Calu3 (cell line): ENCODE measurements at regions not wholly inside any gene's neighbourhood (a gene's known extent, or its start where the extent isn't known, plus 50 kb on each side); places are given as distances from the start of the nearest gene placed in this dataset.
"Not testable (repeated sequence)": the region's sequence is repeated elsewhere in the genome, so short reads cannot be mapped to it uniquely, and the experiment has no call there.

Experiments
- BruUV-seq: library from RNA; stranded (reverse); fragments of 400-500 nt; replicated peaks from 2 replicates; lab custom pipeline; 2021; lab: Mats Ljungman, UMichigan
- CTCF ChIA-PET: fragments of 300-600 bp; sonication (Branson Sonifier 250); formaldehyde crosslinking; loops from one replicate; lab custom pipeline; 2022; ENCODE audit warnings: antibody characterized with exemption; lab: Charles Lee
- DNase-seq: peaks from one replicate; pipeline ENCODE4 v3.0.0; 2022
- H3K27ac Mint-ChIP-seq: one replicate; pipeline ENCODE4 v1.8.0; 2022; ENCODE audit warnings: mixed read lengths; ENCODE audit not compliant: unreplicated experiment
- H3K27me3 Mint-ChIP-seq: one replicate; pipeline ENCODE4 v1.8.0; 2022; ENCODE audit warnings: mixed read lengths; ENCODE audit not compliant: unreplicated experiment
- H3K36me3 Mint-ChIP-seq: one replicate; pipeline ENCODE4 v1.8.0; 2022; ENCODE audit warnings: mild to moderate bottlenecking, moderate library complexity, mixed read lengths; ENCODE audit not compliant: insufficient read depth, unreplicated experiment
- H3K4me1 Mint-ChIP-seq: one replicate; pipeline ENCODE4 v1.8.0; 2022; ENCODE audit warnings: mild to moderate bottlenecking, low read depth, mixed read lengths; ENCODE audit not compliant: unreplicated experiment
- H3K4me3 Mint-ChIP-seq: one replicate; pipeline ENCODE4 v1.8.0; 2022; ENCODE audit warnings: mild to moderate bottlenecking, low read depth, moderate library complexity, mixed read lengths; ENCODE audit not compliant: unreplicated experiment
- H3K9me3 Mint-ChIP-seq: one replicate; pipeline ENCODE4 v1.8.0; 2022; ENCODE audit warnings: low read depth, mixed read lengths; ENCODE audit not compliant: unreplicated experiment
- CTCF ChIP-seq: fragments of 200-600 bp; IDR thresholded peaks from one replicate; pipeline ENCODE4 v1.8.0; 2022; ENCODE audit warnings: antibody characterized with exemption; ENCODE audit not compliant: unreplicated experiment
- intact Hi-C: fragments of 100-400 bp; cut with micrococcal nuclease; formaldehyde crosslinking; loops from one replicate; pipeline ENCODE4 v1.10.0; 2022; ENCODE audit not compliant: unreplicated experiment

- Mint-ChIP-seq H3K27ac (no peak overlapping the region), H3K4me3 (no peak overlapping the region), H3K9me3 (peaks cover 3% of the 10 kb centered on the region), H3K36me3 (no peaks in the 10 kb centered on the region), H3K4me1 (no peaks in the 10 kb centered on the region), H3K27me3 (no peaks in the 10 kb centered on the region)
- DNase-seq: no peak
- TF ChIP-seq CTCF: no peak
- intact Hi-C loops: no loop called here
- no TSS peak for BruUV-seq
- CTCF ChIA-PET: no interaction called here
Measured at GRCh38 chr12:68439368-68440045, 107.3 kb upstream of the MDM1 start.

- Mint-ChIP-seq H3K4me1 (no peaks in the 10 kb centered on the region), H3K4me3 (no peak overlapping the region), H3K27ac (no peak overlapping the region), H3K36me3 (no peaks in the 10 kb centered on the region), H3K9me3 (peaks cover 3% of the 10 kb centered on the region), H3K27me3 (no peaks in the 10 kb centered on the region)
- no TSS peak for BruUV-seq
- DNase-seq: no peak
- TF ChIP-seq CTCF: no peak
- intact Hi-C loops: no loop called here
- CTCF ChIA-PET: no interaction called here
Measured at GRCh38 chr12:68440068-68440581, 108.0 kb upstream of the MDM1 start.

GRCh38 chr12:68441167-68441566 is 109.0 kb upstream of the MDM1 start:
- no peak for DNase-seq
- H3K9me3 Mint-ChIP-seq: peaks cover 1% of the 10 kb centered on the region
- H3K4me1 Mint-ChIP-seq: no peaks in the 10 kb centered on the region
- H3K36me3 Mint-ChIP-seq: no peaks in the 10 kb centered on the region
- H3K27ac Mint-ChIP-seq: no peak overlapping the region
- no peak overlapping the region for H3K4me3 Mint-ChIP-seq
- TF ChIP-seq CTCF: no peak
- no peaks in the 10 kb centered on the region for H3K27me3 Mint-ChIP-seq
- CTCF ChIA-PET: interaction anchor here (0.7 kb wide), 1 partner anchor 15 kb away, joined by 5 read pairs; no protein-coding TSS in a partner anchor
- BruUV-seq: no TSS peak
- intact Hi-C loops: no loop called here

- DNase-seq, H3K9me3 Mint-ChIP-seq, H3K27ac Mint-ChIP-seq, H3K36me3 Mint-ChIP-seq, H3K27me3 Mint-ChIP-seq, CTCF ChIA-PET, intact Hi-C loops, BruUV-seq, H3K4me1 Mint-ChIP-seq, H3K4me3 Mint-ChIP-seq: not testable (repeated sequence)
Measured at GRCh38 chr12:68442353-68442972, 110.3 kb upstream of the MDM1 start.

GRCh38 chr12:68443695-68444094 is 111.5 kb upstream of the MDM1 start:
- DNase-seq, H3K4me3 Mint-ChIP-seq, BruUV-seq, H3K27ac Mint-ChIP-seq, CTCF ChIA-PET, H3K9me3 Mint-ChIP-seq, H3K27me3 Mint-ChIP-seq, H3K4me1 Mint-ChIP-seq, H3K36me3 Mint-ChIP-seq, intact Hi-C loops: not testable (repeated sequence)
